Thymus (tissue), 11 donors: ENCODE measurements at regions not wholly inside any gene's neighbourhood (a gene's known extent, or its start where the extent isn't known, plus 50 kb on each side); places are given as distances from the start of the nearest gene placed in this dataset.

ENCODE experiments used
- DNase-seq, 9 donors: peaks; one replicate each; pipeline ENCODE4 v3.0.0-alpha.2; 2013; ENCODE audit warnings: low spot score in 9 of 9, low read depth in 6 of 9, missing footprints in 1 of 9
- H3K27ac ChIP-seq, 2 donors: one replicate each; pipeline ENCODE4 v1.5.1; 2013; ENCODE audit warnings: control low read depth in 1 of 2, low read depth in 1 of 2, low read length in 1 of 2, mild to moderate bottlenecking in 1 of 2, moderate library complexity in 1 of 2
- H3K27me3 ChIP-seq, 2 donors: one replicate each; pipeline ENCODE4 v1.5.1; 2013; ENCODE audit warnings: low read length in 1 of 2; ENCODE audit not compliant: control insufficient read depth in 2 of 2, insufficient read depth in 1 of 2
- H3K36me3 ChIP-seq, 2 donors: one replicate each; pipeline ENCODE4 v1.5.1; 2013; ENCODE audit warnings: low read length in 1 of 2, mild to moderate bottlenecking in 1 of 2, moderate library complexity in 1 of 2; ENCODE audit not compliant: control insufficient read depth in 2 of 2, insufficient read depth in 2 of 2
- H3K4me1 ChIP-seq, 2 donors: one replicate each; pipeline ENCODE4 v1.5.1; 2013; ENCODE audit warnings: low read length in 2 of 2; ENCODE audit not compliant: control insufficient read depth in 2 of 2, insufficient read depth in 2 of 2
- H3K4me3 ChIP-seq, 2 donors: one replicate each; pipeline ENCODE4 v1.5.1; 2013; ENCODE audit warnings: low read length in 2 of 2, control low read depth in 1 of 2, mild to moderate bottlenecking in 1 of 2
- H3K9me3 ChIP-seq, 2 donors: one replicate each; pipeline ENCODE4 v1.5.1; 2013; ENCODE audit warnings: low read length in 1 of 2, mild to moderate bottlenecking in 1 of 2; ENCODE audit not compliant: control insufficient read depth in 2 of 2, insufficient read depth in 1 of 2
- WGBS: extraction: QIAGEN DNeasy Blood & Tissue Kit; methylation state at CpG from one replicate; pipeline ENCODE4 v1.1.7; 2013; 5-methylcytosine and 5-hydroxymethylcytosine counted together
- donor health status: healthy.

- H3K9me3 ChIP-seq = no peaks in the 10 kb centered on the region
- no peaks in the 10 kb centered on the region for H3K27me3 ChIP-seq
- no peak overlapping the region for H3K4me3 ChIP-seq
- no peaks in the 10 kb centered on the region for H3K4me1 ChIP-seq
- DNase-seq = no peak
- H3K36me3 ChIP-seq = no peaks in the 10 kb centered on the region
- no peak overlapping the region for H3K27ac ChIP-seq
- 93% methylated on average over 4 of the region's 4 CpGs for WGBS
Measured at GRCh38 chr16:61412562-61412961, 623.7 kb downstream of the CDH8 start.

- H3K27me3 ChIP-seq = no peaks in the 10 kb centered on the region
- H3K27ac ChIP-seq = no peak overlapping the region
Measured at GRCh38 chr16:61409604-61410003, 626.6 kb downstream of the CDH8 start.

GRCh38 chr16:61403386-61403785 is 632.9 kb downstream of the CDH8 start:
- 82% methylated on average over 4 of the region's 4 CpGs for WGBS
- Histone ChIP-seq H3K4me3 (no peak overlapping the region), H3K9me3 (no peaks in the 10 kb centered on the region), H3K27ac (no peak overlapping the region), H3K27me3 (no peaks in the 10 kb centered on the region), H3K36me3 (no peaks in the 10 kb centered on the region), H3K4me1 (no peaks in the 10 kb centered on the region)
- DNase-seq = no peak

More at GRCh38 chr16:61409604-61410003, 626.6 kb downstream of the CDH8 start:
- Histone ChIP-seq H3K9me3 (no peaks in the 10 kb centered on the region), H3K4me3 (no peak overlapping the region), H3K36me3 (no peaks in the 10 kb centered on the region), H3K4me1 (no peaks in the 10 kb centered on the region)
- DNase-seq = no peak

GRCh38 chr16:61391896-61392295 is 644.3 kb downstream of the CDH8 start:
- no peaks in the 10 kb centered on the region for H3K36me3 ChIP-seq
- WGBS = 93% methylated on average over 4 of the region's 4 CpGs
- DNase-seq = no peak
- H3K9me3 ChIP-seq = peaks cover 0 to 3% of the 10 kb centered on the region in 2 donors
- no peak overlapping the region for H3K27ac ChIP-seq
- H3K4me1 ChIP-seq = no peaks in the 10 kb centered on the region
- no peaks in the 10 kb centered on the region for H3K27me3 ChIP-seq
- H3K4me3 ChIP-seq = no peak overlapping the region

GRCh38 chr16:61390965-61391637 is 645.1 kb downstream of the CDH8 start:
- H3K36me3 ChIP-seq = no peaks in the 10 kb centered on the region
- WGBS = 95% methylated on average over 4 of the region's 4 CpGs
- no peaks in the 10 kb centered on the region for H3K4me1 ChIP-seq
- no peak overlapping the region for H3K4me3 ChIP-seq
- no peaks in the 10 kb centered on the region for H3K9me3 ChIP-seq
- H3K27ac ChIP-seq = no peak overlapping the region
- H3K27me3 ChIP-seq = no peaks in the 10 kb centered on the region
- DNase-seq = no peak

GRCh38 chr16:61385392-61386071 is 650.7 kb downstream of the CDH8 start:
- Histone ChIP-seq H3K27me3 (no peaks in the 10 kb centered on the region), H3K4me1 (no peaks in the 10 kb centered on the region), H3K4me3 (no peak overlapping the region), H3K9me3 (no peaks in the 10 kb centered on the region), H3K27ac (no peak overlapping the region), H3K36me3 (no peaks in the 10 kb centered on the region)
- 91% methylated on average over 12 of the region's 12 CpGs for WGBS
- DNase-seq = no peak

GRCh38 chr16:61382435-61382834 is 653.8 kb downstream of the CDH8 start:
- no peaks in the 10 kb centered on the region for H3K4me1 ChIP-seq
- no peaks in the 10 kb centered on the region for H3K9me3 ChIP-seq
- no peak overlapping the region for H3K4me3 ChIP-seq
- no peak overlapping the region for H3K27ac ChIP-seq
- no peaks in the 10 kb centered on the region for H3K36me3 ChIP-seq
- DNase-seq = no peak
- no peaks in the 10 kb centered on the region for H3K27me3 ChIP-seq

- Histone ChIP-seq H3K4me3 (no peak overlapping the region), H3K27me3 (no peaks in the 10 kb centered on the region), H3K4me1 (no peaks in the 10 kb centered on the region), H3K27ac (no peak overlapping the region), H3K9me3 (no peaks in the 10 kb centered on the region), H3K36me3 (no peaks in the 10 kb centered on the region)
- DNase-seq = no peak
- WGBS = 96% methylated on average over 2 of the region's 2 CpGs
Measured at GRCh38 chr16:61379311-61379710, 656.9 kb downstream of the CDH8 start.

- H3K27me3 ChIP-seq = no peaks in the 10 kb centered on the region
- DNase-seq = no peak
- H3K27ac ChIP-seq = no peak overlapping the region
- no peaks in the 10 kb centered on the region for H3K9me3 ChIP-seq
- H3K4me1 ChIP-seq = no peaks in the 10 kb centered on the region
- H3K4me3 ChIP-seq = no peak overlapping the region
- no peaks in the 10 kb centered on the region for H3K36me3 ChIP-seq
Measured at GRCh38 chr16:61374071-61374470, 662.2 kb downstream of the CDH8 start.
